Fibroblast of peridontal ligament (primary cell): ENCODE measurements at regions not wholly inside any gene's neighbourhood (a gene's known extent, or its start where the extent isn't known, plus 50 kb on each side); places are given as distances from the start of the nearest gene placed in this dataset.

Experiments used
- DNase-seq: peaks from one replicate; pipeline ENCODE4 v3.0.0-alpha.2; 2010; ENCODE audit errors: extremely low read depth

GRCh38 chr4:17336986-17337385 is 174.9 kb downstream of the QDPR start:
- DNase-seq: no peak

- DNase-seq: no peak
Observed at GRCh38 chr4:17336524-17336961, 175.3 kb downstream of the QDPR start.

GRCh38 chr4:17336069-17336468 is 175.8 kb downstream of the QDPR start:
- no peak for DNase-seq

GRCh38 chr4:17335371-17335770 is 176.5 kb downstream of the QDPR start:
- DNase-seq: no peak

- DNase-seq: no peak
Observed at GRCh38 chr4:17332478-17332877, 179.4 kb downstream of the QDPR start.

DNA sequence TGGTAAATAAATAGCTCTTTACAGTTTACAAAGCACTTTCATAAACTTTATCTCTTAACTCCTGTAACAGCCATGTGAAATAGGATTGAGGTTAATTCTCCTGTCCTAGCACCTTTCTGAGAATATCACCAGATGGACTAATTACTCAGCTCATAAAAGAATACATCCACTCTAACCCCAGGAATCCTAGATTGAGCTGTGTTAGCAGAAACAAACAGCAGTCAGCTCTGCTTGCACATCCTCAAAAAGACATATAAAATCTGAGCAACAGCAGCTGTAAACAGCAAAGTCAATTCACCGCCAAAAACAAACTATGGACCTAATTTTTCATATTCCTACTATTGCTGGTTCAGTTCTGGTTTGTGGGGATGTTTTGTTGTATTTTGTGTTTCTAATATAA is 182.8 kb downstream of the QDPR start:
- no peak for DNase-seq

DNA sequence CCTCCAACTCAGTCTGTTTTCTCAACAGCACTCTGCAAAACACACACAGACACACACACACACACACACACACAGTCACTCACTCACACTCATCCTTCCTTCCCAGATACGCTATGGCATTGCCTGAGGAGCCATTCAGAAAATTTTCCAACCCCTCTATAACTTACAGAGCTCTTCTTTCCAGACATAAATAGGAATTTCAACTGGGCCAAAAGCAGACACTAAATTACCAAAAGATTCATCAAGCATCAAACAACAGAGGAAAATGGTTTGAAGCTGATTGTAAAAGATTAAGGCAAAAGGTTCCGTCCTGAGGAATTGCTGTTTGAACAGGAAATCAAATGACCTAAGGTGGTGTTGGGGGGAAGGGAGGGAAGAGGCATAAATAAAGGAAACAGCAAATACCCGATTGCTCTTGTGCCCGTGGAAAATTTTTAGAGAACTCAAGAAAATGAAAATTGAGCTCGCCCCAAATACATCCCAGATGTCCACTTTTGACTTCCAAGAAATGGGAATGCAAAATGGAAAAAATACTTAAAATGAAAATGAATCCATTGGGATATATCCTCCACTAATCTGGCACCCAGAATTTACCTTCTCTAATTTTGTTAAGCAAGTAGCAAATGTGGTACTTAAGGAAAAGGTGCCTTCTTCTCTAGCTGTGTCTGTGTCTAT is 183.6 kb downstream of the QDPR start:
- DNase-seq: peak; percentile 21

DNA sequence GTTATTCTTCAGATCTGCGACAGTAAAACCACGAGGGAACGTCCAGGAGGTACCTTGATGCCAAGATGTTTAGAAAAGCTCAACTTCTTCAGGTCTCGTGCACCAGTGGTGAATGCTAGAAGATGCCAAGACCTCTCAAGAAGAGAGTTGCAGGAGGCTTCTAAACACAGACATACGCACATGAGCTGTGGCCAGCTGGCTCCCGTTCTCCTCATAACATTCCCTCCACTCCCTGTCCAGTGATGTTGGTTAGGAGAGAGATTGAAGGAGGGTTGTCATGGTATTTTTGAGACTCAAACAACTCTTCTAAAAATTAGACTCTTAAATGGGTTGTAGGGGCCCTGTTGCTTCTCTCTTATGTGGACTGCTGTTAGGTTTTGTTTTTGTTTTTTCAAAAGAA is 184.3 kb downstream of the QDPR start:
- DNase-seq: no peak

GRCh38 chr4:17326756-17327155 is 185.1 kb downstream of the QDPR start:
- no peak for DNase-seq

GRCh38 chr4:17325098-17325497 is 186.8 kb downstream of the QDPR start:
- no peak for DNase-seq

DNA sequence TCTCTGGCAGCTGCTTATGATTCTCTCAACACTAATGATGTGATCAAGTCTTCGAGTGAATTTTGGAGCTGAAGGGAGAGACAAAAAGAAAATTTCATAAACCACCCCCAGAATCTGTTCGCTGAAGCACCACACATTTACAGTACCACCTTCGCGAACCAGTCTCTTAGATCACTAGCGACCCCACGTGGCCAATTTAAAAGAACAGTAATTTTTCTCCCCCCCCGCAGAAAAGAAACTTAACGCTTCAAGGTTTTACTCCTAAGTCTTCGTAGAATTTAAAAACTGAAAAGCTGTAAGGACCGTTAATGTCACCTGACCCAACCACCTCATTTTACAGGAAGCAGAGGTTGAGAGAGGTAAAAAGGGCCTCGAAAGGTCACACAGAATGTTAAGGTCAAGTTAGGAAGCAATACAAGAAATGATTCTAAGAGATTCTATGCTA is 187.5 kb downstream of the QDPR start:
- peak; percentile 90 for DNase-seq

GRCh38 chr4:17323554-17324385 is 188.1 kb downstream of the QDPR start:
- peak; percentile 75 for DNase-seq

GRCh38 chr4:17322514-17322913 is 189.4 kb downstream of the QDPR start:
- no peak for DNase-seq

- DNase-seq: no peak
Observed at GRCh38 chr4:17320046-17320445, 191.8 kb downstream of the QDPR start.

DNA sequence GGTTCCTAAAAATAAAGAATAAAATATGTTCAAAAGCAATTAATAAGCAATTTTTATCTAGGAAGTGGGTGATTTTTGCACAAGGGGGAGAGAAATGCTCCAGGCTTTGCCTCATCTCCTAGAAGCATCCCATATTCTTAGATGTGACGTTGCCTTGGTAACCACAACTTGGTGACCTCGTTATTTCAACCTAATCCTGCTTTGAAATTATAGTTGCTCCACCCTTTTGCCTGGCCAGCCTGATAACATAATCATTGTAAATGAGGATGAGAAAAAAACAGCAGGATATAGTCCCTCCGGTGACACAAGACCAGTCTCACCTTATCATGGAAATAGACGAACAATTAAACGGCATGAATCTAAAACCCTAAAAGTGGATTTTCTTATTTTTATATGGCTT is 194.4 kb downstream of the QDPR start:
- DNase-seq: no peak

- peak; percentile 24 for DNase-seq
Observed at GRCh38 chr4:17316566-17316965, 195.3 kb downstream of the QDPR start.

GRCh38 chr4:17315459-17315858 is 196.4 kb downstream of the QDPR start:
- no peak for DNase-seq

GRCh38 chr4:17313194-17313593 is 198.7 kb downstream of the QDPR start:
- no peak for DNase-seq

DNA sequence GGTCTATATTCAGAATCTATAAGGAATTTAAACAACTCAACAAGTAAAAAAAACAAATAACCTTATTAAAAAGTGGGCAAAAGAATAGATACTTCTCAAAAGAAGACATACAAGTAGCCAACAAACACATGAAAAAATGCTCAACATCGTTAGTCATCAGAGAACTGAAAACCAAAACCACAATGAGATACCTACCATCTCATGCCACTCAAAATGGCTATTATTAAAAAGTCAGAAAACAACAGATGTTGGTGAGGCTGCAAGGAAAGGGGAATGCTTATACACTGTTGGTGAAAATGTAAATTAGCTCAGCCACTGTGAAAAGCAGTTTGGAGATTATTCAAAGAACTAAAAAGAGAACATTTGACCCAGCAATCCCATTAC is 201.6 kb downstream of the QDPR start:
- peak; percentile 61 for DNase-seq

DNA sequence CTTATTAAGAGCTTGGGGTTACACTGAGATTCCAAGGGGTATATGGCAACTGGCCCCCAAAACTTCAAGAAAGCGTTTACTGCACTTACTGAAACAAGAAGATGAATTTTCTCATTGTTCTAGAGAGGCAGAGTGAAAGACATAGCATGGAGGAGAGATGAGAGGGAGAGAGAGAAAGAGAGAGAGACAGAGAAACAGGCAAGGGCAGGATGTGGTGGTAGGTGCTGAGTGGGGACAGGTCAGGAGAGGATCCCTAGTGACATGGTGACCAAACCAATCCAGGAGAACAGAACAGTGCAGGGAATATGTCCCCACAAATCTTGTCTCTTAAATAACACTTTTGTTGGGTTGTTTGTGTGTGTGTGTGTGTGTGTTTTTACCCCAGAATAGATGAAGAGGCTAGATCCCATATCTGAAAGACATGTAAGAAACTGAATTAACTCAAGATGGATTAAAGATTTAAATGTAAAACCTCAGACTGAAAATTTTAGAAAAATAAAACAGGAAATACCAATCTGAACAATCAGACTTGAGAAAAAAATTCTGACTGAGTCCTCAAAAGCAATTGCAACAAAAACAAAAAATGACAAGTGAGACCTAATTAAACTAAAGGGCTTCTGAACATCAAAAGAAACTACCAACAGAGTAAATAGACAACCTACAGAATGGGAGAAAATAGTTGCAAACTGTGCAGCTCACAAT is 202.2 kb downstream of the QDPR start:
- peak; percentile 55 for DNase-seq

DNA sequence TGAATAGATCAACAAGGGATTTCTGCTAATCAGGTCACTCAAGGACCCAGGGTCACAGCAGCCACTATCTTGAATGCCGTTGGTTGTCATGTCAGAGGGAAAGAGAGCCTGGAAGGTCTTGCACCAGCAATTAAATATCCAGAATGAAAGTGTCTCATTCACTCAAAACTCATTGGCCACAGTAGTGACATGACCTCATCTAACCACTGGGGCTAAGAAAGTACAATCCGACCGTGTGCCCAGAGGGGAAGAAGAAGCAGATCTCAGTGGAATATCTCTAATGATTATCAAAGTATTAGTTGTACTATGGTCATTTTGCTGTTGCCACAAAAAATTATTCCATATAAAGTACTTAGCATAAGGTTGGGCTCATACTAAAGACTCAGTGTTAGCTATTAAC is 210.0 kb downstream of the QDPR start:
- no peak for DNase-seq

DNA sequence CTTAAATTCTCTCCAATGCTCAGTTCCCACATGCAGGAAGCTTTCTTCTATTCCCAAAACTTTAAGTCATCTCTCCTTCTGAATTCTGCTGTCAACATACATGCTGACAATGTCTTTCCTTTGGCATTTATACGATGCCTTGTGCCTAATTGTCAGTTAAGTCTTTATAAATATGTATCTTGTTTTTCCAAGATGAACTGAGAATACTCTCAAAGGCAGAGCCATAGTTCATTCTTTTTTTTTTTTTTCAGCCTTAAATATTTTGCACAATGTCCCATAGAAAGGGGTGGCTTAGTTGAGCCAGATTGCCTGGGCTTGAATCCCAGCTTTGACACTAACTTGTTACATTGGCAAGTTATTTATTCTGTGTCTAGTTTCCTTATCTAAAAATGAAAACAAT is 210.6 kb downstream of the QDPR start:
- no peak for DNase-seq
